Fibroblast of lung (primary cell): ENCODE measurements at regions not wholly inside any gene's neighbourhood (a gene's known extent, or its start where the extent isn't known, plus 50 kb on each side); places are given as distances from the start of the nearest gene placed in this dataset.

Experiments
- DNase-seq, 2 donors: peaks; one replicate each; pipeline versions ENCODE4 v3.0.0 to v3.0.0-alpha.2; 2010; ENCODE audit warnings: low read depth in 2 of 2
- H2AFZ ChIP-seq: 2 replicates; pipeline ENCODE4 v1.5.1; 2012; ENCODE audit warnings: low read length, control low read depth, inconsistent platforms
- H3K27ac ChIP-seq: 2 replicates; pipeline ENCODE4 v1.5.1; 2011; ENCODE audit warnings: low read length, control low read depth; ENCODE audit not compliant: insufficient read depth
- H3K27me3 ChIP-seq: 2 replicates; pipeline ENCODE4 v1.5.1; 2011; ENCODE audit warnings: mild to moderate bottlenecking, low read length; ENCODE audit not compliant: control insufficient read depth, insufficient read depth
- H3K36me3 ChIP-seq: 2 replicates; pipeline ENCODE4 v1.5.1; 2011; ENCODE audit warnings: low read length; ENCODE audit not compliant: control insufficient read depth, insufficient read depth
- H3K4me1 ChIP-seq: 2 replicates; pipeline ENCODE4 v1.5.1; 2011; ENCODE audit warnings: low read length; ENCODE audit not compliant: control insufficient read depth, insufficient read depth; ENCODE audit errors: extremely low read depth
- H3K4me2 ChIP-seq: 2 replicates; pipeline ENCODE4 v1.5.1; 2011; ENCODE audit warnings: low read length, control low read depth; ENCODE audit not compliant: insufficient read depth; ENCODE audit errors: extremely low read depth
- H3K4me3 ChIP-seq, 4 experiments: fragments of 200-600 bp in 1 of 4; sonication (generic) in 1 of 4; replicated peaks in 1 of 4; 2 replicates each; pipeline ENCODE4 v1.5.1; 2011 to 2016; ENCODE audit warnings: low read length in 4 of 4, low read depth in 3 of 4, mild to moderate bottlenecking in 3 of 4, control low read depth in 2 of 4, inconsistent platforms in 1 of 4, mixed read lengths in 1 of 4; ENCODE audit not compliant: insufficient read depth in 1 of 4; ENCODE audit errors: control extremely low read depth in 1 of 4
- H3K79me2 ChIP-seq: 2 replicates; pipeline ENCODE4 v1.5.1; 2012; ENCODE audit warnings: mild to moderate bottlenecking, low read length, inconsistent platforms; ENCODE audit not compliant: control insufficient read depth, insufficient read depth
- H3K9ac ChIP-seq: 2 replicates; pipeline ENCODE4 v1.5.1; 2011; ENCODE audit warnings: mild to moderate bottlenecking, low read length, control low read depth; ENCODE audit not compliant: insufficient read depth
- H3K9me3 ChIP-seq: 2 replicates; pipeline ENCODE4 v1.5.1; 2012; ENCODE audit warnings: low read depth, low read length; ENCODE audit not compliant: control insufficient read depth, insufficient read depth
- H4K20me1 ChIP-seq: 2 replicates; pipeline ENCODE4 v1.5.1; 2011; ENCODE audit warnings: low read length; ENCODE audit not compliant: control insufficient read depth, insufficient read depth; ENCODE audit errors: extremely low read depth
- EZH2 ChIP-seq: IDR thresholded peaks from 2 replicates; pipeline ENCODE4 v1.5.1; 2012; ENCODE audit warnings: low read length, control low read depth, mild to moderate bottlenecking; ENCODE audit errors: missing control alignments
- TF ChIP-seq, protein P1 (sequence below), 2 donors: IDR thresholded peaks in 1 of 2; conservative IDR thresholded peaks in 1 of 2; 1 replicate in 1 of 2; 2 replicates in 1 of 2; pipeline ENCODE4 v1.5.1; 2011 to 2012; ENCODE audit warnings: low read length in 2 of 2, control low read depth in 1 of 2, inconsistent platforms in 1 of 2, low read depth in 1 of 2, mild to moderate bottlenecking in 1 of 2

- Histone ChIP-seq H4K20me1 (no peaks in the 10 kb centered on the region), H3K9ac (no peak overlapping the region), H3K79me2 (no peaks in the 10 kb centered on the region), H3K4me3 (peak overlapping the region in 1 of 4 experiments; percentile 37), H3K36me3 (no peaks in the 10 kb centered on the region), H3K9me3 (no peaks in the 10 kb centered on the region), H3K4me2 (peak overlapping the region; percentile 53), H2AFZ (peak overlapping the region; percentile 36), H3K27ac (peak overlapping the region; percentile 78), H3K4me1 (peaks cover 28% of the 10 kb centered on the region), H3K27me3 (no peaks in the 10 kb centered on the region)
- TF ChIP-seq, protein P1, sequence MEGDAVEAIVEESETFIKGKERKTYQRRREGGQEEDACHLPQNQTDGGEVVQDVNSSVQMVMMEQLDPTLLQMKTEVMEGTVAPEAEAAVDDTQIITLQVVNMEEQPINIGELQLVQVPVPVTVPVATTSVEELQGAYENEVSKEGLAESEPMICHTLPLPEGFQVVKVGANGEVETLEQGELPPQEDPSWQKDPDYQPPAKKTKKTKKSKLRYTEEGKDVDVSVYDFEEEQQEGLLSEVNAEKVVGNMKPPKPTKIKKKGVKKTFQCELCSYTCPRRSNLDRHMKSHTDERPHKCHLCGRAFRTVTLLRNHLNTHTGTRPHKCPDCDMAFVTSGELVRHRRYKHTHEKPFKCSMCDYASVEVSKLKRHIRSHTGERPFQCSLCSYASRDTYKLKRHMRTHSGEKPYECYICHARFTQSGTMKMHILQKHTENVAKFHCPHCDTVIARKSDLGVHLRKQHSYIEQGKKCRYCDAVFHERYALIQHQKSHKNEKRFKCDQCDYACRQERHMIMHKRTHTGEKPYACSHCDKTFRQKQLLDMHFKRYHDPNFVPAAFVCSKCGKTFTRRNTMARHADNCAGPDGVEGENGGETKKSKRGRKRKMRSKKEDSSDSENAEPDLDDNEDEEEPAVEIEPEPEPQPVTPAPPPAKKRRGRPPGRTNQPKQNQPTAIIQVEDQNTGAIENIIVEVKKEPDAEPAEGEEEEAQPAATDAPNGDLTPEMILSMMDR (conservative IDR thresholded peaks at IDR 0.05 in 1 of 2, IDR thresholded peaks at IDR 0.05 in 1 of 2; ENCODE audit: low read depth in 1 of 2, low read length in 2 of 2) = no peak
- TF ChIP-seq EZH2 = no peak
- DNase-seq = peak; percentile 17 to 50
Observed at GRCh38 chr16:86297866-86298757, 212.2 kb upstream of the FOXF1 start.

- TF ChIP-seq, protein P1 (conservative IDR thresholded peaks at IDR 0.05 in 1 of 2, IDR thresholded peaks at IDR 0.05 in 1 of 2; ENCODE audit: low read depth in 1 of 2, low read length in 2 of 2) = no peak
- TF ChIP-seq EZH2 = no peak
- no peak overlapping the region for H2AFZ ChIP-seq
- DNase-seq = peak; percentile 51 to 64
- no peaks in the 10 kb centered on the region for H3K9me3 ChIP-seq
- H3K4me3 ChIP-seq = peak overlapping the region in 1 of 4 experiments; percentile 37
- H3K4me1 ChIP-seq = peaks cover 31% of the 10 kb centered on the region
- no peaks in the 10 kb centered on the region for H3K27me3 ChIP-seq
- H3K9ac ChIP-seq = no peak overlapping the region
- H3K36me3 ChIP-seq = no peaks in the 10 kb centered on the region
- no peaks in the 10 kb centered on the region for H3K79me2 ChIP-seq
- H3K27ac ChIP-seq = peak overlapping the region; percentile 78
- peak overlapping the region; percentile 53 for H3K4me2 ChIP-seq
- H4K20me1 ChIP-seq = no peaks in the 10 kb centered on the region
Observed at GRCh38 chr16:86298758-86299134, 211.6 kb upstream of the FOXF1 start.

GRCh38 chr16:86299882-86300610 lies 210.3 kb upstream of the FOXF1 start:
- Histone ChIP-seq H3K4me2 (no peak overlapping the region), H3K27me3 (no peaks in the 10 kb centered on the region)

More at GRCh38 chr16:86299882-86300610, 210.3 kb upstream of the FOXF1 start:
- Histone ChIP-seq H3K27ac (peak overlapping the region; percentile 32), H4K20me1 (no peaks in the 10 kb centered on the region), H2AFZ (no peak overlapping the region), H3K4me1 (peaks cover 31% of the 10 kb centered on the region), H3K9me3 (no peaks in the 10 kb centered on the region), H3K9ac (no peak overlapping the region), H3K4me3 (no peak overlapping the region), H3K36me3 (no peaks in the 10 kb centered on the region), H3K79me2 (no peaks in the 10 kb centered on the region)
- TF ChIP-seq, protein P1 (conservative IDR thresholded peaks at IDR 0.05 in 1 of 2, IDR thresholded peaks at IDR 0.05 in 1 of 2; ENCODE audit: low read depth in 1 of 2, low read length in 2 of 2) = no peak
- no peak for TF ChIP-seq EZH2
- no peak for DNase-seq
